Fibroblast of lung (primary cell): ENCODE measurements at regions not wholly inside any gene's neighbourhood (a gene's known extent, or its start where the extent isn't known, plus 50 kb on each side); places are given as distances from the start of the nearest gene placed in this dataset.
A peak's percentile ranks its signal among the peaks of the same experiment; 100 is the strongest.

Source experiments
- DNase-seq, 2 donors: peaks; one replicate each; pipeline versions ENCODE4 v3.0.0 to v3.0.0-alpha.2; 2010; ENCODE audit warnings: low read depth in 2 of 2
- H2AFZ ChIP-seq: 2 replicates; pipeline ENCODE4 v1.5.1; 2012; ENCODE audit warnings: low read length, control low read depth, inconsistent platforms
- H3K27ac ChIP-seq: 2 replicates; pipeline ENCODE4 v1.5.1; 2011; ENCODE audit warnings: low read length, control low read depth; ENCODE audit not compliant: insufficient read depth
- H3K27me3 ChIP-seq: 2 replicates; pipeline ENCODE4 v1.5.1; 2011; ENCODE audit warnings: mild to moderate bottlenecking, low read length; ENCODE audit not compliant: control insufficient read depth, insufficient read depth
- H3K36me3 ChIP-seq: 2 replicates; pipeline ENCODE4 v1.5.1; 2011; ENCODE audit warnings: low read length; ENCODE audit not compliant: control insufficient read depth, insufficient read depth
- H3K4me1 ChIP-seq: 2 replicates; pipeline ENCODE4 v1.5.1; 2011; ENCODE audit warnings: low read length; ENCODE audit not compliant: control insufficient read depth, insufficient read depth; ENCODE audit errors: extremely low read depth
- H3K4me2 ChIP-seq: 2 replicates; pipeline ENCODE4 v1.5.1; 2011; ENCODE audit warnings: low read length, control low read depth; ENCODE audit not compliant: insufficient read depth; ENCODE audit errors: extremely low read depth
- H3K4me3 ChIP-seq, 4 experiments: fragments of 200-600 bp in 1 of 4; sonication (generic) in 1 of 4; replicated peaks in 1 of 4; 2 replicates each; pipeline ENCODE4 v1.5.1; 2011 to 2016; ENCODE audit warnings: low read length in 4 of 4, low read depth in 3 of 4, mild to moderate bottlenecking in 3 of 4, control low read depth in 2 of 4, inconsistent platforms in 1 of 4, mixed read lengths in 1 of 4; ENCODE audit not compliant: insufficient read depth in 1 of 4; ENCODE audit errors: control extremely low read depth in 1 of 4
- H3K79me2 ChIP-seq: 2 replicates; pipeline ENCODE4 v1.5.1; 2012; ENCODE audit warnings: mild to moderate bottlenecking, low read length, inconsistent platforms; ENCODE audit not compliant: control insufficient read depth, insufficient read depth
- H3K9ac ChIP-seq: 2 replicates; pipeline ENCODE4 v1.5.1; 2011; ENCODE audit warnings: mild to moderate bottlenecking, low read length, control low read depth; ENCODE audit not compliant: insufficient read depth
- H3K9me3 ChIP-seq: 2 replicates; pipeline ENCODE4 v1.5.1; 2012; ENCODE audit warnings: low read depth, low read length; ENCODE audit not compliant: control insufficient read depth, insufficient read depth
- H4K20me1 ChIP-seq: 2 replicates; pipeline ENCODE4 v1.5.1; 2011; ENCODE audit warnings: low read length; ENCODE audit not compliant: control insufficient read depth, insufficient read depth; ENCODE audit errors: extremely low read depth
- EZH2 ChIP-seq: IDR thresholded peaks from 2 replicates; pipeline ENCODE4 v1.5.1; 2012; ENCODE audit warnings: low read length, control low read depth, mild to moderate bottlenecking; ENCODE audit errors: missing control alignments
- TF ChIP-seq, protein P1 (sequence below), 2 donors: IDR thresholded peaks in 1 of 2; conservative IDR thresholded peaks in 1 of 2; 1 replicate in 1 of 2; 2 replicates in 1 of 2; pipeline ENCODE4 v1.5.1; 2011 to 2012; ENCODE audit warnings: low read length in 2 of 2, control low read depth in 1 of 2, inconsistent platforms in 1 of 2, low read depth in 1 of 2, mild to moderate bottlenecking in 1 of 2

DNA sequence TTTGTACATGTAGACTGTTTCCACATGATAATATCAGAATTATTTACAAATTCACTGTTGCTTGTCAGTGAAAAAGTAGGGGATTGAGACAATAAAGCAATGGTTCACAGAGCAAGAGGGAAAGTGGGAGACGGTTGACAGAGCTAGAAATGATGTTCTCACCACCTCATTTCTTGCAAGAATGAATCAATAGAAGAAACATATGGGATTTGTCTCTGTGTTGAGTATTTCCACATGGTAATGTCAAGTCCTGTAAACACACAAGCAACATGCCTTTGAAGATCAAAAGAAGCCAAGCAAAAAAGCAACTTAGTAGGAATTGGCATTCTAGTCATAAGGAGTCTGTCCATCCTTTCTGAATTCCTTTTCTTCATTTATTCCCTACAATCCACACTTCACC lies 1806.6 kb upstream of the AGA start:
- Histone ChIP-seq H3K27ac (no peak overlapping the region), H3K9ac (no peak overlapping the region), H3K4me1 (no peaks in the 10 kb centered on the region), H4K20me1 (no peaks in the 10 kb centered on the region), H3K9me3 (no peaks in the 10 kb centered on the region), H3K36me3 (no peaks in the 10 kb centered on the region), H3K79me2 (no peaks in the 10 kb centered on the region), H2AFZ (no peak overlapping the region), H3K4me3 (no peak overlapping the region), H3K27me3 (no peaks in the 10 kb centered on the region), H3K4me2 (no peak overlapping the region)
- no peak for TF ChIP-seq EZH2
- TF ChIP-seq, protein P1, sequence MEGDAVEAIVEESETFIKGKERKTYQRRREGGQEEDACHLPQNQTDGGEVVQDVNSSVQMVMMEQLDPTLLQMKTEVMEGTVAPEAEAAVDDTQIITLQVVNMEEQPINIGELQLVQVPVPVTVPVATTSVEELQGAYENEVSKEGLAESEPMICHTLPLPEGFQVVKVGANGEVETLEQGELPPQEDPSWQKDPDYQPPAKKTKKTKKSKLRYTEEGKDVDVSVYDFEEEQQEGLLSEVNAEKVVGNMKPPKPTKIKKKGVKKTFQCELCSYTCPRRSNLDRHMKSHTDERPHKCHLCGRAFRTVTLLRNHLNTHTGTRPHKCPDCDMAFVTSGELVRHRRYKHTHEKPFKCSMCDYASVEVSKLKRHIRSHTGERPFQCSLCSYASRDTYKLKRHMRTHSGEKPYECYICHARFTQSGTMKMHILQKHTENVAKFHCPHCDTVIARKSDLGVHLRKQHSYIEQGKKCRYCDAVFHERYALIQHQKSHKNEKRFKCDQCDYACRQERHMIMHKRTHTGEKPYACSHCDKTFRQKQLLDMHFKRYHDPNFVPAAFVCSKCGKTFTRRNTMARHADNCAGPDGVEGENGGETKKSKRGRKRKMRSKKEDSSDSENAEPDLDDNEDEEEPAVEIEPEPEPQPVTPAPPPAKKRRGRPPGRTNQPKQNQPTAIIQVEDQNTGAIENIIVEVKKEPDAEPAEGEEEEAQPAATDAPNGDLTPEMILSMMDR (conservative IDR thresholded peaks at IDR 0.05 in 1 of 2, IDR thresholded peaks at IDR 0.05 in 1 of 2; ENCODE audit: low read depth in 1 of 2, low read length in 2 of 2) = no peak
- DNase-seq = peak in 1 of 2 donors; percentile 37

DNA sequence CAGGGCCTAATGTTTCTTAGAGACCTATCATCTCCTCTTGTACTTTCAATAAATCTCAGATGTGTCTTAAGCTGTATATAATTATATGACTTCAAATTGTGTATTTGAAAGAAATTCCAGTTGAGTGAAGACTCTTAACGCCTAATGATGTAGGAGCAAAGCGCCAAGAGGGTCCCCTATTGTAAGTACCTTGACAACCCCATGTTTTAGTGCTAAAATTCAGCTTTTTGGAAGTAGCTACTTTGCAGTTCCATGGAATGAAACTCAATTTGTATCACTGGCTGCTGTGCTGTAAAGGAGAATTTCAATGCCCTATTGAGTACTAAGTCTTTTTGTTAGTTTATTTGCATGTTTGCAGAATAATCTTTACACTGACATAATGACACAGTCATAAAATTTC lies 1826.6 kb upstream of the AGA start:
- TF ChIP-seq, protein P1 (conservative IDR thresholded peaks at IDR 0.05 in 1 of 2, IDR thresholded peaks at IDR 0.05 in 1 of 2; ENCODE audit: low read depth in 1 of 2, low read length in 2 of 2) = no peak
- no peak for TF ChIP-seq EZH2
- Histone ChIP-seq H3K4me1 (no peaks in the 10 kb centered on the region), H3K9me3 (no peaks in the 10 kb centered on the region), H3K4me2 (no peak overlapping the region), H3K27me3 (no peaks in the 10 kb centered on the region), H2AFZ (no peak overlapping the region), H3K27ac (no peak overlapping the region), H3K79me2 (no peaks in the 10 kb centered on the region), H3K4me3 (no peak overlapping the region), H3K9ac (no peak overlapping the region), H3K36me3 (no peaks in the 10 kb centered on the region), H4K20me1 (no peaks in the 10 kb centered on the region)
- no peak for DNase-seq

DNA sequence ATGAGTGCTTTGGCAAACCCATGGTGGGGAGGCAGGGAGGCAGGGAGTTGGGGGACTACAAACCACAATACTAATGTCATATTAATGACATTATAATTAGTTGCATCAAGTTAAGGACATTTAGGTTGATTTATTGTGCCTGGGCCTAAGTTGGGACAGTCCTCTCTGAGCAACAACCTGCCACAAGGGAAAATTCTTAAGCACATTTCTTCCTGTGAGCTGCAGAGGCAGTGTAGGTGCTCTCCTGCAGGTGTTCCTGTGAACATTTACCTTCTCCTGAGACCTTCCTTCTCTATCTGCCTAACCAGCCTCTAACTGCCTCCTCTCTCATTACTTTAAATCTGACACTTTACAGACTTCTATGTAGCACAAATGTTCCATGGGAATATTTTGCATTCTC lies 1830.0 kb upstream of the AGA start:
- Histone ChIP-seq H3K27ac (no peak overlapping the region), H3K36me3 (no peaks in the 10 kb centered on the region), H3K9ac (no peak overlapping the region), H3K4me1 (no peaks in the 10 kb centered on the region), H3K79me2 (no peaks in the 10 kb centered on the region), H3K4me3 (no peak overlapping the region), H3K9me3 (no peaks in the 10 kb centered on the region), H3K27me3 (no peaks in the 10 kb centered on the region), H2AFZ (no peak overlapping the region), H4K20me1 (no peaks in the 10 kb centered on the region), H3K4me2 (no peak overlapping the region)
- TF ChIP-seq EZH2 = no peak
- TF ChIP-seq, protein P1 (conservative IDR thresholded peaks at IDR 0.05 in 1 of 2, IDR thresholded peaks at IDR 0.05 in 1 of 2; ENCODE audit: low read depth in 1 of 2, low read length in 2 of 2) = no peak
- DNase-seq = no peak
